ENCODE measurements at regions not wholly inside any gene's neighbourhood (a gene's known extent, or its start where the extent isn't known, plus 50 kb on each side); places are given as distances from the start of the nearest gene placed in this dataset.
"Not testable (repeated sequence)": the region's sequence is repeated elsewhere in the genome, so short reads cannot be mapped to it uniquely, and the experiment has no call there.

DNA sequence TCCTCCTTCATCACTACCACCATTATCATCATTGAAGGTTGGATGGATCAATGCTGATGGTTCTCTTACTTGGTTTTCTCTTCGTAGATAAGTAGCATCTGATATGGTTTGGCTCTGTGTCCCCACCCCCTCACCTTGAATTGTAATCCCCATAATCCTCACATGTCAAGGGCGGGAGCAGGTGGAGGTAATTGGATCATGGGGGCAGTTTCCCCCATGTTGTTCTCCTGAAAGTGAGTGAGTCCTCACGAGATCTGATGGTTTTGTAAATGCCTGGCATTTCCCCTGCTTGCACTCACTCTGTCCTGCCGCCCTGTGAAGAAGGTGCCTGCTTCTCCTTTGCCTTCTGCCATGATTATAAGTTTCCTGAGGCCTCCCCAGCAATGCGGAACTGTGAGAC, 172.4 kb upstream of the PWP1 start:
- no peak for DNase-seq

DNA sequence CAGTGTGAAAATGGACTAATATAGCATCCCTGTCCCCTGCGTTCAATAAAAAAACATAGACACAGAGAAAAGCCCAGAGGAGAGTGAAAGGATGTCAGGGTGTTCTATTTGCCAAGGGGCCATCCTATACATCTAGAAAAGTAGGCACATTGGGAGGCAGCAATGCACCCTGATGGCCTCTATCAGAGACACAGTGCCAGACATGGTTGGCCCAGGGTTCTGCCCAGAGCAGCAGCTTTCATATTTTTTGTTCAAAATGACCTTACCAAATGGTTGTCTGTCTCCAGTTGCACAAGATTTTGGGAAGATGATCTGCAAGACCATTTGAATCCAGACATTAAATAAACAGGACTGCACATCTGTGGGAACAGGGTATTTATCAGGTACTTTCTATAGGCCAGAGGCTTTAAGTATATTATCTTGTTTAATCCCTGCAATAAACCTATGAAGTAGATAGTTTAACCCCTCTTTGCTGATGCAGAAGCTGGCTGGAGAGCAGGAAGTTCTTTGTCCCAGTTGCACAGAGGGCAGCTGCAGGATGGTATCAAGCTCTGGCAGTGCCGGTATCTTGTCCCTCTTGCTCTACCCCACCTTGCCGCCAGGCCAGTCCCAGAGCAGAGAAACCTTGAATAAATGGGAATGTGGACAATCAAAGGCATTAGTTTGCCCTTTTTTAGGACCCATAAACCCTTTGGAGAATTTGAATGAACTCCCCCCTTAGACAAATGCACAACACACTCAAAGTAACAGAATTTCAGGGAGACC, 171.8 kb upstream of the PWP1 start:
- DNase-seq: no peak

DNA sequence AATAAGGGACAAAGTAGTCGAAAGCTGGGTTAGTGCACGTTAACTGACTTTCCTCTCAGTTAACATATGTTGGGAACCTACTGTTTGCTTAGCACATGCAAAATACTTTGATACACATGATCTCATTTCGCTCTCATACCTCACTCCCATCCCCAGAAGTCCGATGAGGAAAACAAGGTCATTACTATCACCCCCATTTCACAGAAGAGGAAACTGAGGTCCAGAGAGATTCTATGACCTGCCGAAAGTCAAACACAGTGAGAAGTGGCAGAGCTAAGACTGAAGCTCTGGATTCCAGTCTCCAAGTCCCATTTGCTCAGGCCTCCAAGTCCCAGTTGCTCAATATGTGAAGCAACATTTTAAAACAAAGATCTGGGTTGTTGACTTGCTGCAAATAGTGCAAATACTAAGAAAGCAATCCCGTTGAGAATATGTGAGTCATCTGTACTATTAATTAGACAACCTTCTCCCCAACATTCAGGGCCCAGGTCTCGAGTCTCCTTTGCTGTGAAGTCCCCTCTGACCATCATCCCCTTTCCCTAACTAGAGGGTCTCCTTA, 170.6 kb upstream of the PWP1 start:
- DNase-seq: no peak

DNA sequence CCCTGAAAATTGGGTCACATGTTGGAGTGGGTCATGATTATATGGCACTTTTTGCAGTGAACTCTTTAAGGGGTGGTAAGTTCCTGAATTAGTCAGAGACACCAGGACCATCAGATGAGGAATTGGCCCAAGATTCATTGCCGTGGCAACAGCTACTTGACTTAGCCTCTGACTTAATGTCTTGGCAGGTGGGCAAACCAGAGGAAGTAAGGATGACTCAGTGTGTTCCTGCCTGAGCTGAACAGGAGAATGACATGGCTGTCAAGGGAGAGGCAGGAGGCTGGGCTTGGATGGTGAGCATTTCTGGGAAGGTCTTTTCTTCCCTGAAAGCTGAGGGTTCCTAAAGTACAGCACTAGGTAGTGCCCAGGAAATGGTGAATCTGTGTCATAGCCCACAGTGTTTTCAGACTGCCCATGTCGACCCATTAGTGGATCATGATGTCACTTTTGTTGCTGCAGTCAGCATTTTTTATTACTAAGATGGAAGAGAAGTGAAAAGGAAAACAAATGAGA, 170.1 kb upstream of the PWP1 start:
- DNase-seq: no peak

DNA sequence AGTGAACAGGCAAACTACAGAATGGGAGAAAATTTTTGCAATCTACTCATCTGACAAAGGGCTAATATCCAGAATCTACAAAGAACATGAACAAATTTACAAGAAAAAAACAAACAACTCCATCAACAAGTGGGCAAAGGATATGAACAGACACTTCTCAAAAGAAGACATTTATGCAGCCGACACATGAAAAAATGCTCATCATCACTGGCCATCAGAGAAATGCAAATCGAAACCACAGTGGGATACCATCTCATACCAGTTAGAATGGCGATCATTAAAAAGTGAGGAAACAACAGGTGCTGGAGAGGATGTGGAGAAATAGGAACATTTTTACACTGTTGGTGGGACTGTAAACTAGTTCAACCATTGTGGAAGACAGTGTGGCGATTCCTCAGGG, 167.8 kb upstream of the PWP1 start:
- not testable (repeated sequence) for DNase-seq

DNA sequence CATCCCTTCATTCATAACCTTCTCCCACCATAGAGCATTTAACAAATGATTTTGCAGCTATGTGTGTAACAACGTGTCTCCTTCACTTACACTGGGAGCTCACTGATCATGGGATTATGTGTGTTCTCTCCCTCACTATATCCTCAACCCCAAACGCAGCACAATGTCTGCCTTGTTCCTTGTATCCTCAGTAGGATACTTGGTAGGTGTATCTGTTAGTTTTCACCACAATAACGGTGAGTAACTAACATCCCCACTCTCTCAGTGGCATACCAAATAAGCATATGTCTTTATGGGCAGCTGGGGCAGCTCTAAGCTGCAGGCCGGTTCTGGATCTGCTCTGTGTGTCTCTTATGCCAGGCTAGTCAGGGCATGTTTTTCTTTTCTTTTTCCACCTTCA, 166.7 kb upstream of the PWP1 start:
- DNase-seq: no peak

DNA sequence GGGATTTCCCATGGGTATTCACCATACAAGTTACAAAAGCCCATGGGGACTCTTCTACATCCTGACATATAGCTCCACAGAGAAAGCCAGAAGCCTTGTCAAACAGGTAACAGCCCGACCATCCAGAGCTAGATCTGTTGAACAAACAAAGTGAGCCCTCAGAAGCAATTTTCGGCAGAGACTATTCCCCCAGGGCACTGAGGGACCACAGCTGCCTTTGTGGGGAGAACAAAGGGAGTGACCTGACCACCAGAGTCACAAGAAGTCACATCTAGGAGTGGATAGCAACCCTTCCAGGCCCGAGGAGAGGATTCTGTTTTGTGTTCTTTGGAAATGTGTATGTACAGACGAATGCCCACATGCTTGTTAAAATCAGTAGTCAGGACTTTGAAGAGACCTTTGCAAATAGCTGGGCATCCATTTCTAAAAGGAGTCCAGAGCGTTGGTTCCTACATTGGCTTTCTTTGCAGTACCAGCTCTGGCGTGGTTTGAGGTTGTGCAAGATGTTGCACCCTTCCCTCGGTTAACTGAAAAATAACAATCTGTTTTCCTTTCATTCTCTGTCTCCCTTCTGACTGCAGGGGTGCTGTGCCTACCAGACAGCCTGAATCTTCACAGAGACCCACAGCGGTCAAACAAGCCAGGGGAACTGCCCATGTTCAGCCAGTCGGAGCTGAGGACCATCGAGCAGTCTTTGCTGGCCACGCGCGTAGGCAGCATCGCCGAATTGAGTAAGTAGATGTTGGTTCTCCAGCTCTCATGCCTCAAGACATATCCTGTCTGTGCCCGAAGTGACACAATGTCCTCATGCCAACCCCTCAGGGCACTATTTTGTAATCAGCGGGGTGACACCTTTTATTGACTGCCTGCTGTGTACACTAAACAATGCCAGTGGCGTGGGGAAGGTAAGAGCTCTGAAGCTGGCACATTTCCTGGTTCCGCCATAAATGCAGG, 165.4 kb upstream of the PWP1 start:
- DNase-seq: no peak

DNA sequence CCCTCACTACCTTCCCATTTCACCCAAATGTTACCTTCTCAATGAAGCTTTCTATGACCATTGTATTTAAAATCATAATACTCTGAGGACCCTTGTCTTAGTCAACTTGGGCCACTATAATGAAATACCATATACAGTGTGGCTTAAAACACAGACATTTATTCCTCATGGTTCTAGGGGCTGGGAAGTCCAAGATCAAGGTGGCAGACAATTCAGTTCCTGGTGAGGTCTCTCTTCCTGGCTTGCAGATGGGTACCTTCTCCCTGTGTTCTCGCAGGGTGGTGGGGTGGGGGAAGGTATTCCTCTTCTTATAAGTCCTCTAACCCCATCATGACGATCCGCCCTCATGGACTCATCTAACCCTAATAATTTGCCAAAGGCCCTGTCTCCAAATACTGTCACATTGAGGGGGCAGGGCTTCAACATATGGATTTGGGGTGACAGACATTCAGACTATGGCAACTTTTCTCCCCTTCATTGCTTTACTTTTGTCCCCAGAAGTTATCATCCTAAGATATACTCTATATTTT, 163.7 kb upstream of the PWP1 start:
- DNase-seq: no peak

DNA sequence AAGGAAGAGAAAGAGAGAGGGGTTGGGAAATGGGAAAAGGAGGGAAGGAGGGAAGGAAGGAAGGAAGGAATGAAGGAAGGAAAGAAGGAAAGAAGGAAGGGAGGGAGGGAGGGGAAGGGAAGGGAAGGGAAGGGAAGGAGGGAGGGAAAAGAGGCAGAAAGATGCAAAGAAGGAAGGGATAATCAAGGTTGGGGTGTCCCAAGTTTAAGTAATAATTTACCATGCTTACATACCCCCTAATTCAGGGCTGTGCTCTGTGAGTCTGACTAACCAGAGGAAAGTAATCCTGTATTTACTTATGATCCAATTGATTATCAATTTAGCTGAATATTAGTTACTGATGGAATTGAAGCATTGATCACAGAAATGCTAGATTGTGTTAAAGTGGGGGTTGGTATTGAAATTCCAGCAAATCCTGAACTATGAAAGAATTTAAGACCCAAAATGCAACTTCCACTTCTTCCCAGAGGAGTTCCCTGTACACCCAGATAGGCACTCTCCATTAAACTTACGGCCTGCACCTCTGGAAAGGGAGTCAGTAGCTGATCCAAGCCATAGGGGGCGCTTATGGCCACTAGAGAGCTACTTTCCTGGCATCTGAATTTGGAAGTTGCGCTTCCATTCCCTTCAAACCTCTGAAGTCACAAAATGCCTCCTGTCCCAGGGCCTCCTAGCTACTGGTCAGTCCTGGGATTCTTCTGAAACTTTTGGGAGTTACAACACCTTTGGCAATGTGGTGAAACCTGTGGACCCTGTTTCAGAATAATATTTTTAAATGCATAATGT, 162.7 kb upstream of the PWP1 start:
- DNase-seq: no peak

DNA sequence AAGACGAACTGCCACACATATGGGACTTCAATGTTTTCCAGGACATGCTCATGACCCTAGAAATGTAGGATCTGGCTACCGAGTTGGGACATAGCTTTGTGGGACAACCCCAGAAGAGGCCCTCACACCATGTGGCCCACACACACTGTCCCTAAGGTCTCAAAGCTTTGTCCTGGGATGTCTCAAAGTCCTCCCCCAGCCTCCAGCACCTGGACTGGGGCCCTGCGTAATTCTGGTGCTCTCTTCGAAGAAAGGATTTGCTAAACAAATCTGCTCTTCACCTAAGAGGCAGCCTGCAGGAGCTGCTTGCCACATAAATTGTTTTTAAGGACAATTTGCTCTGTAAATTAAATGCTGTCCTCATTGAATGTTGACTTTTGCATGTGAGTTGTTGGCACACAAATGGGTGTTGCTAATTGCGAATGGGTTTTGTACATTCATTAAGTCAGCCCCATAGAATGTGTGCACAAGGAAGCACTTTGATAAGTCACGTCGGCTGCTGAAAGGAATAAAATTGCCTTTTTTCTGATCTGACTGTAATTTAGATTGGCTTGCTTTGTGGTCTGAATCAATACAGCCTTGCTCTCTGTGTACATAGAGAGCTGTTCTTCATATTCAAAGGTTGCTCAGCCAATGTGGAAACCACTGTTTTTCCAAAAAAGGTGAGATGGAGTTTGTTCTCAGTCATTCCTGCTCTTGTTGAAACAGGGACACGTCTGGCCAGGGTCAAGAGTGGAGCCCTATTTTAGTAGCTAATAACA, 161.6 kb upstream of the PWP1 start:
- DNase-seq: no peak

DNA sequence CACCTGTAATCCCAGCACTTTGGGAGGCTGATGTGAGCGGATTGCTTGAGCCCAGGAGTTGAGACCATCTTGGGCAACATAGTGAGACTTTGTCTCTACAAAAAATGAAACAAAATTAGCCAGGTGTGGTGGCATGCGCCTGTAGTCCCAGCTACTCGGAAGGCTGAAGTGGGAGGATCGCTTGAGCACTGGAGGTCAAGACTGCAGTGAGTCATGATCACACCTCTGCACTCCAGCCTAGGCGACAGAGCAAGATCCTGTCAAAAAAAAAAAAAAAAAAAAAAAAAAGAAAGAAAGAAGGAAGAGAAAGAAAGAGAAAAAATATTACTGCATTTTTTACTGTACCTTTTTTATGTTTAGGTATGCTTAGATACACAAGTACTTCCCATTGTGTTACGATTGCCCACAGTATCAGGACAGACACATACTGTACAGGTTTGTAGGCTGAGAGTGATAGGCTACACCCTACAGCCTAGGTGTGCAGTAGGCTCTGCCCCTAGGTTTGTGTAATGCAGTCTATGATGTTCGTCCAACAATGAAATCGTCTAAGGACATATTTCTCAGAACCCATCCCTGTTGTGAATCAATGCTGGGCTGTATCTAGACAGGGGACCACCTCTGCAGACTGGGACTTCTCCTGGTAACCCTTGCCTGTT, 160.4 kb upstream of the PWP1 start:
- no peak for DNase-seq

DNA sequence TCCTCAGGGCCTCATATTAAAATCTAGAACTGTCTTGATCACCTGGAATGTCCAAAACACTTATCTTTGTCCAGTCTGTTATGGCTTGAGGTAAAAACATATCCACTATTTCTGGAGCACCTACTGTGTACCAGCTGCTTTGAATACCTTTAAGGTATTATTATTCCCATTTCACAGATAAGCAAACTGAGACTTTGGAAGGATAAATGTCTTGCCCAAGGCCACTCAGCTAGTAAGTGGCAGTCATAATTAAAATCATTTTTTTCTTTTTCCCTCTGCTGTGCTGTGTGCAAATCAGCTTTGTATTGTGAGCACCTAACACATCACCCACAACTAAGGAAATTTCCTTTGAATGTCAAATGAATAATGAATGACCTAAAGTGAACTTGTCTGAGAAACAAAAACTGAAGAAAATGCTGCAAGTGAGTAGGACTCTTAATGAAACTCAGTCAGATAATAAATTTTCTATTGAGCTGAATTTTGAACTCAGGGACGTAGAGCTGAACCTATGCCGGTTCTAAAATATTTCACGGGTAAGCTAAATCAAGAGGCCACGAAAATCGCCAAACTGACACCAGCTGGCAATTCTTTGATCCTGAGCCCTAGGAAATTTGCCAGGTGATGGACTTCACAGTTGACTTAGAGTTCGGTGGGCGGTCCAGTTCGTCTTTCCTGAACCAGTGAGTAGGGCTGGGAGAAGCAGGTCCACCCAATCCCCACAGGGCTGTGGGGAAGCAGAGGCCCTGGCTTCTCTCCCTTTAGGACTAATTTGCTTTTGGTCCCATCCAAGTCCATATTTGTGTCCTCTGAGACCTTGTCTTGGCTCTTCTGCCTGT, 159.7 kb upstream of the PWP1 start:
- no peak for DNase-seq

DNA sequence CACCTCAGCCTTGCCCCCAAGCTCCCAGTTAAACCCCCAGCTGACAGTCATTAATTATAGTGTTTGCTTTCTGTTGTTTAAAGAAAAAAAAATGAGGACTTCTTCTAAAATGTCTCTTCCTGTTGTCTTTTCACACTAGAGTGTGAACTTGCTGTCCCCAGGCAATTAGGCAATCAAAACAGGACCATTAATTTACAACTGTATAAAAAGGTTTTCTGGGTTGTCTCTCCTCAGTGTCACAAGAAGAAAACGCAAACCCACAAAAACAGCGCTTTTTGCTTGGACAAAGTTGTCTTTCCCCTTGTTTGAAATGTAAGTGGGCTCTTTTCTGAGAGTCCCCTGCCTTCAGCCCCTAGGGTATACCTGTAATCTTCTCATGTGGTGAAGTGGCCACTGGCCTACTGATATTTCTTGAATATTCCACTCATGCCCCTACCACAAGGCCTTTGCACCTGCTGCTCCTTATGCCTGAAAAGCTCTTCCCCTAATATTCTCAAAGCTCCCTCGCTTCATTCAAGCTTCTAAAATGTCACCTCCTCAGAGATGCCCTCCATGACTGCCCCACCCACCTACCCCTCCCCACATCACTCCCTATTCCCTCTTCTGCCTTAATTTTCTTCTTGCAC, 158.9 kb upstream of the PWP1 start:
- DNase-seq: no peak

DNA sequence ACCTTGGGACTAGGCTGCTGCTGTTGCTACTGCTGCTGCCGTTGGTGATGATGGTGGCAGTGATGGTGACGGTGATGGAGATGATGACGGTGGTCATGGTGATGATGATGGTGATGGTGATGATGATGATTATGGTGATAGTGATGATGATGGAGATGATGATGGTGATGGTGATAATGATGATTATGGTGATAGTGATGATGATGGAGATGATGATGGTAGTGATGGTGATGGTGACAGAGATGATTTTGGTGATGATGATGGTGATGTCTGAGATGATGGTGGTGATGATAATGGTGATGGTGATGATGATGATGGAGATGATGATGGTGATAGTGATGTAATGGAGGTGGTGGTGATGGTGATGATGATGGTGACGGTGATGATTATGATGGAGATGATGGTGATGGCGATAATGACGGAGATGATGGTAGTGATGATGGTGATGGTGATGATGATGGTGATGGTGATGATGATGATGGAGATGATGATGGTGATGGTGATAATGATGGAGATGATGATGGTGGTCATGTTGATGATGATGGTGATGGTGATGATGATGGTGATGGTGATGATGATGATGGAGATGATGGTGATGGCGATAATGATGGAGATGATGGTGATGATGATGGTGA, 156.8 kb upstream of the PWP1 start:
- no peak for DNase-seq

DNA sequence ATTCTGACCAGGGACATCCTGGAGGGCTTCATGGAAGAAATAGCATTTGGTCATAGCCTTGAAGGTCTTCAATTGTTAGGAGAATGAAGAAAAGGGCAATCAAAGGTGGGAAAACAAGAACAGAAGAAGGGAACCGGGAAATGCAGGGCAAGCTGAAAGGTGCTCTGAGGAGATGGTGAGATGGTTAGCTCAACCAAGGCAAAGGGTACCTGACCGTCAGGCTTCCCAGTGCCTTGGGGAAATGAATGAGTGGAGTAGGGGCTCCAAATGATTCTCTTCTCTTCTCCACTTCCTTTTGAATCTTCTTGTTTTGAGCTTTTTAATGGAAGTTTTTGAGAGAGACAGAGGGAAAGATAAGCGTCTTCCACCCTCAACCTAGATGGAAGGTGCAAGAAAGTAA, 155.6 kb upstream of the PWP1 start:
- DNase-seq: no peak

DNA sequence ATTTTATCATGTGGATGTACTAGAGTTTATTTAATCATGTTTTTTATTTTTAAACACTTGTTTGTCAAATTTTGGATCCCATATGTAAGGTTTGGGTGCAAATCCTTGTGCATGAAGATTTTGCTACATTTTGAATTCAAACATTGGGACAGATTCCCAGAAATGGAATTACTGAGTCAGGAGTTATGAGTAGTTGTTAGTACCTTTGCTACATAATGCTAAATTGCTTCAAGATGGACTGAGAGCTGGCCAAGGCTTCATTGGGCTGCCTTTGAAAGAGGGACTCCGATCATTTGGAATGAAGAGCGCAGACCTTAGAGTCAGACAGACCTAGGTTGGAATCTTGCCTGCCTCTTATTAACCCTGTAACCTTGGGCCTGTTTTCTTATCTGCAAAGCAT, 154.9 kb upstream of the PWP1 start:
- DNase-seq: no peak

DNA sequence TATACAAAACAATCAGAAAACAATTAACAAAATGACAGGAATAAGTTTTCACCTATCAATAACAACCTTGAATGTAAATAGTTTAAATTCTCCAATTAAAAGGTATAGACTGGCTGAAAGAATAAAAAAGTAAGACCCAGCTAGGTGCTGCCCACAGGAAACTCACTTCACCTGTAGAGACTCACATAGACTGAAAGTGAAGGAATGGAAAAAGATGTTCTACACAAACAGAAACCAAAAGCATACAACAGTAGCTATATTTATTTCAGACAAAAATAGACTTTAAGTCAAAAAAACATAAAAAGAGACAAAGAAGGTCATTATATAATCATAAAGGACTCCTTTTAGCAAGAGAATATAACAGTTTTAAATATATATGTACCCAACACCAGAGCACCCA, 152.4 kb upstream of the PWP1 start:
- no peak for DNase-seq

DNA sequence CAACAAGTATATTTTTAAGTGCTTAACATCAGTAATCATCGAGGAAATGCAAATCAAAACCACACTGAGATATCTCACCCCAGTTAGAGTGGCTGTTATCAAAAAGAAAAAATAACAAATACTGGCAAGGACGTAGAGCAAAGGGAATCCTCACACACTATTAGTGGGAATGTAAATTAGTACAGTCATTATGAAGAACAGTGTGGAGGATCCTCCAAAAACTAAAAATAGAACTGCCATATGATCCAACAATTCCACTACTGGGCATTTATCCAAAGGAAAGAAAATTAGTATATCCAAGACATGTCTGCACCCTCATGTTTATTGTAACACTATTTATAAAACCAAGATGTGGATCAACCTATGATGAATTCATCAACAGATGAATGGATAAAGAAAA, 149.0 kb upstream of the PWP1 start:
- DNase-seq: no peak

DNA sequence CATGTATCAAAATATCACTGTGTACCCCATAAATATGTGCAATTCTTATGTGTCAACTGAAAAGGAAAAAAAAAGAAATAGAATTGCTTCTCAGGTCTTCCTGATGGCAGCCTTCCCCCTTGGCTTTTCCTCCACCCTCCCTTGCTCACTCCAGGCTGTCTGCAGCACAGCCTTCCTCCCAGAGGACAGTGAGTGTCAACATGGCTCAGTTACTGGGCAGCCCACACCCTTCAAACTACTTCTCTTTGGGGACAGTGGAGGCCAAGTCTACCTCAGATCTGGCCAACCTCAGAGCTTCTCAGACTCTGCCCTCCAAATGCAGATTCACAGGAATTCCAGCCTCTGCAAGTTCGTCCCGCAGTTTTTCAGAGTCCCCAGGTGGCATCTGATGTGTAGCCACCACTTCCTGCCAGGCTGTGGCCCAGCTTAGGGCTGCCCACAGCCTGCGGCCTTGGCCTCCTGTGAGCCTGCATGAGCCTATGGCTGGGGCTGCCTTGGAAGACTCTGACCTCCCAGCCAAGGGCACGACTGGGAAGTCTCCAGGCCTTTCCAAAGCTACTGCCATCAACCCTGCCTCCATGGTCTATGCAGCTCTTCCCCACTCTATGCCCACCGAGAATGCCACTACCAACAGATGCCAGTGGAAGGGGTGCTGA, 148.0 kb upstream of the PWP1 start:
- DNase-seq: no peak

All from OCI-M1 (cell line).